ENCODE measurements at regions not wholly inside any gene's neighbourhood (a gene's known extent, or its start where the extent isn't known, plus 50 kb on each side); places are given as distances from the start of the nearest gene placed in this dataset.

- no peak for TF ChIP-seq CTCF (IDR thresholded peaks at IDR 0.05; ENCODE audit: low read depth, low read length)
- peaks cover 64% of the 10 kb centered on the region for H3K27me3 ChIP-seq (ENCODE audit: insufficient read depth, low read depth, severe bottlenecking)
- no peak for DNase-seq
- no peaks in the 10 kb centered on the region for H3K36me3 ChIP-seq
- peaks cover 3% of the 10 kb centered on the region for H3K9me3 ChIP-seq (ENCODE audit: severe bottlenecking)
- H3K27ac ChIP-seq = no peak overlapping the region
- H3K4me3 ChIP-seq (ENCODE audit: low read depth, low read length) = no peak overlapping the region
Measured at GRCh38 chr16:26756633-26757032, 310.1 kb upstream of the C16orf82 start.

GRCh38 chr16:26762594-26762993 is 304.1 kb upstream of the C16orf82 start:
- no peak overlapping the region for H3K4me3 ChIP-seq (ENCODE audit: low read depth, low read length)
- no peak overlapping the region for H3K27ac ChIP-seq
- no peak for DNase-seq
- H3K36me3 ChIP-seq = no peaks in the 10 kb centered on the region
- peaks cover 76% of the 10 kb centered on the region for H3K27me3 ChIP-seq (ENCODE audit: insufficient read depth, low read depth, severe bottlenecking)
- TF ChIP-seq CTCF (IDR thresholded peaks at IDR 0.05; ENCODE audit: low read depth, low read length) = no peak
- H3K9me3 ChIP-seq (ENCODE audit: severe bottlenecking) = peaks cover 3% of the 10 kb centered on the region

GRCh38 chr16:26765087-26765486 is 301.6 kb upstream of the C16orf82 start:
- Histone ChIP-seq H3K27me3 (ENCODE audit: insufficient read depth, low read depth, severe bottlenecking) (peaks cover 92% of the 10 kb centered on the region), H3K36me3 (no peaks in the 10 kb centered on the region), H3K9me3 (ENCODE audit: severe bottlenecking) (peaks cover 3% of the 10 kb centered on the region), H3K4me3 (ENCODE audit: low read depth, low read length) (no peak overlapping the region), H3K27ac (no peak overlapping the region)
- DNase-seq = peak; percentile 15
- TF ChIP-seq CTCF (IDR thresholded peaks at IDR 0.05; ENCODE audit: low read depth, low read length) = peak; percentile 60

- Histone ChIP-seq H3K27me3 (ENCODE audit: insufficient read depth, low read depth, severe bottlenecking) (peaks cover 78% of the 10 kb centered on the region), H3K27ac (no peak overlapping the region), H3K9me3 (ENCODE audit: severe bottlenecking) (no peaks in the 10 kb centered on the region), H3K36me3 (no peaks in the 10 kb centered on the region), H3K4me3 (ENCODE audit: low read depth, low read length) (no peak overlapping the region)
- TF ChIP-seq CTCF (IDR thresholded peaks at IDR 0.05; ENCODE audit: low read depth, low read length) = no peak
- DNase-seq = no peak
Measured at GRCh38 chr16:26768385-26769010, 298.2 kb upstream of the C16orf82 start.

- no peak overlapping the region for H3K27ac ChIP-seq
- no peak for TF ChIP-seq CTCF (IDR thresholded peaks at IDR 0.05; ENCODE audit: low read depth, low read length)
- no peak overlapping the region for H3K4me3 ChIP-seq (ENCODE audit: low read depth, low read length)
- H3K27me3 ChIP-seq (ENCODE audit: insufficient read depth, low read depth, severe bottlenecking) = peaks cover 80% of the 10 kb centered on the region
- H3K9me3 ChIP-seq (ENCODE audit: severe bottlenecking) = peaks cover 5% of the 10 kb centered on the region
- no peaks in the 10 kb centered on the region for H3K36me3 ChIP-seq
- no peak for DNase-seq
Measured at GRCh38 chr16:26770547-26770946, 296.2 kb upstream of the C16orf82 start.

- H3K27me3 ChIP-seq (ENCODE audit: insufficient read depth, low read depth, severe bottlenecking) = peaks cover 78% of the 10 kb centered on the region
- TF ChIP-seq CTCF (IDR thresholded peaks at IDR 0.05; ENCODE audit: low read depth, low read length) = no peak
- peaks cover 5% of the 10 kb centered on the region for H3K9me3 ChIP-seq (ENCODE audit: severe bottlenecking)
- no peak overlapping the region for H3K4me3 ChIP-seq (ENCODE audit: low read depth, low read length)
- H3K36me3 ChIP-seq = no peaks in the 10 kb centered on the region
- H3K27ac ChIP-seq = no peak overlapping the region
- DNase-seq = no peak
Measured at GRCh38 chr16:26772503-26772902, 294.2 kb upstream of the C16orf82 start.

Measured in WERI-Rb-1 (cell line).